MM.1S (cell line): ENCODE measurements at regions not wholly inside any gene's neighbourhood (a gene's known extent, or its start where the extent isn't known, plus 50 kb on each side); places are given as distances from the start of the nearest gene placed in this dataset.

ENCODE experiments used
- DNase-seq: peaks from one replicate; pipeline ENCODE4 v3.0.0-alpha.2; 2015
- H2AFZ ChIP-seq: fragments of 300-600 bp; sonication (generic); 2 replicates; pipeline ENCODE4 v1.6.0; 2016; ENCODE audit warnings: antibody characterized with exemption, low read length
- H3F3A ChIP-seq: fragments of 300-600 bp; sonication (generic); 2 replicates; pipeline ENCODE4 v1.6.1; 2016; ENCODE audit warnings: mild to moderate bottlenecking, antibody characterized with exemption, low read length, moderate library complexity, mixed read lengths; ENCODE audit not compliant: insufficient read depth
- H3K27ac ChIP-seq: fragments of 300-600 bp; sonication (generic); 2 replicates; pipeline ENCODE4 v1.5.1; 2016; ENCODE audit warnings: mild to moderate bottlenecking, low read length
- H3K27me3 ChIP-seq: fragments of 300-600 bp; sonication (generic); replicated peaks from 2 replicates; pipeline ENCODE4 v1.6.0; 2016; ENCODE audit warnings: low read length; ENCODE audit not compliant: insufficient read depth
- H3K36me3 ChIP-seq: fragments of 300-600 bp; sonication (generic); replicated peaks from 2 replicates; pipeline ENCODE4 v1.6.1; 2016; ENCODE audit warnings: mild to moderate bottlenecking, low read length, mixed read lengths; ENCODE audit not compliant: insufficient read depth
- H3K4me1 ChIP-seq: fragments of 300-600 bp; sonication (generic); 2 replicates; pipeline ENCODE4 v1.6.1; 2016; ENCODE audit warnings: low read length, mixed read lengths
- H3K4me2 ChIP-seq: fragments of 300-600 bp; sonication (generic); 2 replicates; pipeline ENCODE4 v1.6.0; 2016; ENCODE audit warnings: low read depth, low read length
- H3K4me3 ChIP-seq: fragments of 300-600 bp; sonication (generic); 2 replicates; pipeline ENCODE4 v1.5.1; 2016; ENCODE audit warnings: low read length, mixed read lengths
- H3K79me2 ChIP-seq: fragments of 300-600 bp; sonication (generic); 2 replicates; pipeline ENCODE4 v1.6.1; 2016; ENCODE audit warnings: mixed run types, low read length, mixed read lengths
- H3K9ac ChIP-seq: fragments of 300-600 bp; sonication (generic); 2 replicates; pipeline ENCODE4 v1.6.1; 2016; ENCODE audit warnings: low read length, mixed read lengths
- H3K9me2 ChIP-seq: fragments of 300-600 bp; sonication (generic); replicated peaks from 2 replicates; pipeline ENCODE4 v1.6.1; 2016; ENCODE audit warnings: mild to moderate bottlenecking, low read length, mixed read lengths; ENCODE audit not compliant: insufficient read depth
- H3K9me3 ChIP-seq: fragments of 300-600 bp; sonication (generic); replicated peaks from 2 replicates; pipeline ENCODE4 v1.6.1; 2016; ENCODE audit warnings: mild to moderate bottlenecking, low read length, mixed read lengths; ENCODE audit not compliant: insufficient read depth
- H4K20me1 ChIP-seq: fragments of 300-600 bp; sonication (generic); 2 replicates; pipeline ENCODE4 v1.6.1; 2016; ENCODE audit warnings: mild to moderate bottlenecking, low read length, moderate library complexity, mixed read lengths; ENCODE audit not compliant: insufficient read depth
- EZH2 ChIP-seq: fragments of 300-600 bp; sonication (generic); optimal IDR thresholded peaks from 2 replicates; pipeline ENCODE3; 2017; ENCODE audit warnings: low read depth, mild to moderate bottlenecking, antibody characterized with exemption, low read length, mixed read lengths
- EZH2phosphoT487 ChIP-seq: fragments of 300-600 bp; sonication (generic); IDR thresholded peaks from 2 replicates; pipeline ENCODE4 v1.6.1; 2018; ENCODE audit warnings: antibody characterized with exemption, low read length
- TF ChIP-seq, protein P1 (sequence below): fragments of 300-600 bp; sonication (generic); IDR thresholded peaks from 2 replicates; pipeline ENCODE4 v1.5.1; 2016; ENCODE audit warnings: antibody characterized with exemption, low read length, mixed read lengths

DNA sequence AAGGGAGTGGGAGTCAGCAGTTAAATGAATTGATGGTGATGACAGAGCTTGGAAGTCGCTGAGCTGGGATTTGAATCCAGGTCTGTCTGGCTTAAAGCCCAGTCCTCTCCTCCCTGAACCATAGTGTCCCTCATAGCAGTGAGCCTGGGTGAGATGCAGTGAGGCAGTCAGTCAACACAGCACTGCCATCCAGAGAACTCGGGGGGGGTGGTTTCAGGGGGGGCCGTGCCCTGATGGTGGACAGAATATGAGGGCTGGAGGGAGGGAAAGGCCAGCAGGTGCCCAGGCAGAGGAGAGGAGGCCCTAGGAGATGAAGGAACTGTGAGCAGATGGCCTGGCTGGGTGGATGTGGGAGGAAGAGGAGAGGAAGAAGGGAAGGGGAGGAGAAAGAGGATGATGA lies 405.6 kb downstream of the PTPRU start:
- H4K20me1 ChIP-seq = no peaks in the 10 kb centered on the region; the same call in 1 of the 2 replicates

DNA sequence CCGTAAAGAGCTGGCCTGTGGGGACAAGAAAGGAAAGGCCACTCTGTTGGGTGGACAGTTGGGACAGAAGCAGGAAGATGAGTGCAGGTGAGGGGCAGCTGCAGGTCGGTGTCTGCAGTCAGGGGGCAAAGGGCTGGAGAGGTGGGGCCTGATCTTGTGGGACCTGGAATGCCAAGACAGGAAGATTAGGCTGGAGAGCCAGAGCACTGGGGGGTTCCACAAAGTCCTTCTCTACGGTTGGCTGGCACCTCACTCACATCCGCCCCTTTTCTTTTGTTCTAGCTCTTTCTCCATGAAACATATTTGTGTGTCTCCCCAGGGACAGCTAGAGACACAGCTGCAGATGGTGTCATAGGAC lies 404.1 kb downstream of the PTPRU start:
- no peak overlapping the region for H3K27ac ChIP-seq
- H3K36me3 ChIP-seq = no peaks in the 10 kb centered on the region
- H3K9ac ChIP-seq = no peak overlapping the region
- H3K79me2 ChIP-seq = no peaks in the 10 kb centered on the region
- H3K9me2 ChIP-seq = no peaks in the 10 kb centered on the region
- H3K9me3 ChIP-seq = no peaks in the 10 kb centered on the region
- peaks cover 84% of the 10 kb centered on the region for H3K27me3 ChIP-seq
- H4K20me1 ChIP-seq = no peaks in the 10 kb centered on the region; the same call in 1 of the 2 replicates
- no peak overlapping the region for H3K4me2 ChIP-seq
- no peak overlapping the region for H3K4me3 ChIP-seq
- H3F3A ChIP-seq = no peaks in the 10 kb centered on the region
- H2AFZ ChIP-seq = no peak overlapping the region
- DNase-seq = no peak
- no peak for TF ChIP-seq EZH2phosphoT487
- no peak for TF ChIP-seq EZH2
- TF ChIP-seq, protein P1, sequence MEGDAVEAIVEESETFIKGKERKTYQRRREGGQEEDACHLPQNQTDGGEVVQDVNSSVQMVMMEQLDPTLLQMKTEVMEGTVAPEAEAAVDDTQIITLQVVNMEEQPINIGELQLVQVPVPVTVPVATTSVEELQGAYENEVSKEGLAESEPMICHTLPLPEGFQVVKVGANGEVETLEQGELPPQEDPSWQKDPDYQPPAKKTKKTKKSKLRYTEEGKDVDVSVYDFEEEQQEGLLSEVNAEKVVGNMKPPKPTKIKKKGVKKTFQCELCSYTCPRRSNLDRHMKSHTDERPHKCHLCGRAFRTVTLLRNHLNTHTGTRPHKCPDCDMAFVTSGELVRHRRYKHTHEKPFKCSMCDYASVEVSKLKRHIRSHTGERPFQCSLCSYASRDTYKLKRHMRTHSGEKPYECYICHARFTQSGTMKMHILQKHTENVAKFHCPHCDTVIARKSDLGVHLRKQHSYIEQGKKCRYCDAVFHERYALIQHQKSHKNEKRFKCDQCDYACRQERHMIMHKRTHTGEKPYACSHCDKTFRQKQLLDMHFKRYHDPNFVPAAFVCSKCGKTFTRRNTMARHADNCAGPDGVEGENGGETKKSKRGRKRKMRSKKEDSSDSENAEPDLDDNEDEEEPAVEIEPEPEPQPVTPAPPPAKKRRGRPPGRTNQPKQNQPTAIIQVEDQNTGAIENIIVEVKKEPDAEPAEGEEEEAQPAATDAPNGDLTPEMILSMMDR = no peak
- H3K4me1 ChIP-seq = no peaks in the 10 kb centered on the region

More for the DNA sequence above, 405.6 kb downstream of the PTPRU start:
- DNase-seq = no peak
- peaks cover 91% of the 10 kb centered on the region for H3K27me3 ChIP-seq
- no peak overlapping the region for H3K4me2 ChIP-seq
- no peaks in the 10 kb centered on the region for H3K79me2 ChIP-seq
- no peaks in the 10 kb centered on the region for H3K36me3 ChIP-seq
- no peak overlapping the region for H3K9ac ChIP-seq
- no peak overlapping the region for H2AFZ ChIP-seq
- H3K27ac ChIP-seq = no peak overlapping the region
- TF ChIP-seq EZH2phosphoT487 (no peak), EZH2 (no peak)
- TF ChIP-seq, protein P1 = no peak
- H3F3A ChIP-seq = no peaks in the 10 kb centered on the region
- no peak overlapping the region for H3K4me3 ChIP-seq
- no peaks in the 10 kb centered on the region for H3K9me3 ChIP-seq
- no peaks in the 10 kb centered on the region for H3K9me2 ChIP-seq
- H3K4me1 ChIP-seq = no peaks in the 10 kb centered on the region

DNA sequence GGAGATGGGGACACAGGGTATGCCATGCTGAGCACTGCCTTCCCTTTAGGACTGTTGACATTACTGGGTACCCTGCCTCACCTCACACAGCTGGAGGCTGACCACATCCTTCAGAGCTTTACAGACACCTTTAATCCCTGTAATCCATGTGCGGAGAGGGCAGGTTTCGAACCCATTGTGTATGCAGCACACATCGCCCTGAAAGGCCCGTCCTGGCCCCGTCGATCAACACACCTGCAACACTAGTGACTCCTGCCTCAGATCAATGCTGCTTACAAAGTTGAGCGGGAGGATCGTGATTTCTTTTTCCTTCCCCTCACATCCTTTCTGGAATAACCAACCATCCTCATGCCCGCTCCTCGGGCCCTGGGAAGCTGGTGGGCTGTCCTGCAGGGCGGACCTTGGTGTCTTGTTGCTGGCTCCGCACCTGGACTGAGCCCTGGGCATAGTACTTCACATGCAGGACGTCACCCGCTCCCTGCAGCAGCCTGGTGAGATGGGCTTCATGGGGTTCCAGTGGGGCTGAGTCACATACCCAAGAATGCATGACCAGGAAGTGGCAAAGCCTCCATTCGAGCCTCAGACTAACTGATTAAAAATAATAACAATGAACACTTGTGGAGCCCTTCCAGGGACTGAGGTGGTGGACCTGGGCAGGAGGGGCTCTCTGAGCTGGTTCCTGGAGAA lies 403.6 kb downstream of the PTPRU start:
- TF ChIP-seq EZH2 (no peak), EZH2phosphoT487 (no peak)
- TF ChIP-seq, protein P1 = no peak
- no peaks in the 10 kb centered on the region for H3K9me3 ChIP-seq
- no peaks in the 10 kb centered on the region for H4K20me1 ChIP-seq
- no peaks in the 10 kb centered on the region for H3F3A ChIP-seq
- DNase-seq = peak; percentile 7
- no peak overlapping the region for H3K27ac ChIP-seq
- no peak overlapping the region for H3K9ac ChIP-seq
- H2AFZ ChIP-seq = no peak overlapping the region
- H3K79me2 ChIP-seq = no peaks in the 10 kb centered on the region
- no peaks in the 10 kb centered on the region for H3K4me1 ChIP-seq
- H3K36me3 ChIP-seq = no peaks in the 10 kb centered on the region
- no peaks in the 10 kb centered on the region for H3K9me2 ChIP-seq
- H3K4me2 ChIP-seq = no peak overlapping the region
- peaks cover 80% of the 10 kb centered on the region for H3K27me3 ChIP-seq
- H3K4me3 ChIP-seq = no peak overlapping the region
